DMS 273 treated with DMSO at 0.1 percent for 48 hours (cell line): ENCODE measurements at regions not wholly inside any gene's neighbourhood (a gene's known extent, or its start where the extent isn't known, plus 50 kb on each side); places are given as distances from the start of the nearest gene placed in this dataset.

Source experiments
- DNase-seq: peaks from one replicate; lab custom pipeline; 2025; lab: John Stamatoyannopoulos, UW

- DNase-seq = no peak
Observed at GRCh38 chr6:106771822-106772221, 142.4 kb downstream of the QRSL1 start.

GRCh38 chr6:106770663-106771062 lies 141.3 kb downstream of the QRSL1 start:
- no peak for DNase-seq

GRCh38 chr6:106770081-106770480 lies 140.7 kb downstream of the QRSL1 start:
- no peak for DNase-seq

DNA sequence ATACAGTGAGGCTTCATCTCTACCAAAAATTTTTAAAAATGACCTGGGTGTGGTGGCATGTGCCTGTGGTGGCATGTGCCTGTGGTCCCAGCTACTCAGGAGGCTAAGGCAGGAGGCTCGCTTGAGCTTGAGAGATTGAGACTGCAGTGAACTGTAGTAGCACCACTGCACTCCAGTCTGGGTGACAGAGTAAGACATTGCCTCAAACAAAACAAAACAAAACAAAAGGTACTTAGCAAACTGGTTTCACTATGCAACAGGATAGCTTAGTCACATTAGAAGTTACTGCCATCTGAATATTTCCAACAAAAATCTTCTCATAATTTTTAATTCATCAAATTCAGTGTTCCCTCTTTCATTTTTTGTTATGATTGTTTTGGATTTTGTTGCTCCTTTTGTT lies 137.9 kb downstream of the QRSL1 start:
- DNase-seq = no peak

- DNase-seq = no peak
Observed at GRCh38 chr6:106766201-106766600, 136.8 kb downstream of the QRSL1 start.

- DNase-seq = no peak
Observed at GRCh38 chr6:106765496-106765895, 136.1 kb downstream of the QRSL1 start.

- DNase-seq = no peak
Observed at GRCh38 chr6:106764353-106764980, 135.1 kb downstream of the QRSL1 start.

GRCh38 chr6:106763361-106763760 lies 134.0 kb downstream of the QRSL1 start:
- no peak for DNase-seq

GRCh38 chr6:106761160-106761559 lies 131.8 kb downstream of the QRSL1 start:
- DNase-seq = no peak

GRCh38 chr6:106759112-106759511 lies 129.7 kb downstream of the QRSL1 start:
- DNase-seq = no peak

- DNase-seq = no peak
Observed at GRCh38 chr6:106757722-106758467, 128.5 kb downstream of the QRSL1 start.

DNA sequence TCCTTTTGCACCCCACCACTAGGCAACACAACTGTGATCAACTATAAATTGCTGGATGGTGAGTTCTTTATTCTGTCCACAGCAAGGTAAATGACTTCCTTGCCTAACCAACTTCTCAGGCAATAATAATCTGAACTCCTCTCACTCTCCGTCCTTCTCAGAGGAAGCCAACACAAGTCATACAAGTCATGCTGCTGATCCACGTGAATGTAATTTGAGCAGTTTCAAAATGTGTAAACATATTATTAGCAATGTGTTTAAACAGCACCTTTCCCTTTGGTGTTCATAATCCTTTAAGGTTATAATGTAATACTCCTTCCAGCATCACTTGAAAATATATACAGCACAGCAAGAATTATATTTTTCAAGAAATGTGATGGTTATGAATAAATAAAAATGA lies 127.9 kb downstream of the QRSL1 start:
- DNase-seq = no peak

GRCh38 chr6:106754215-106754614 lies 124.8 kb downstream of the QRSL1 start:
- no peak for DNase-seq

- no peak for DNase-seq
Observed at GRCh38 chr6:106752641-106753040, 123.3 kb downstream of the QRSL1 start.

DNA sequence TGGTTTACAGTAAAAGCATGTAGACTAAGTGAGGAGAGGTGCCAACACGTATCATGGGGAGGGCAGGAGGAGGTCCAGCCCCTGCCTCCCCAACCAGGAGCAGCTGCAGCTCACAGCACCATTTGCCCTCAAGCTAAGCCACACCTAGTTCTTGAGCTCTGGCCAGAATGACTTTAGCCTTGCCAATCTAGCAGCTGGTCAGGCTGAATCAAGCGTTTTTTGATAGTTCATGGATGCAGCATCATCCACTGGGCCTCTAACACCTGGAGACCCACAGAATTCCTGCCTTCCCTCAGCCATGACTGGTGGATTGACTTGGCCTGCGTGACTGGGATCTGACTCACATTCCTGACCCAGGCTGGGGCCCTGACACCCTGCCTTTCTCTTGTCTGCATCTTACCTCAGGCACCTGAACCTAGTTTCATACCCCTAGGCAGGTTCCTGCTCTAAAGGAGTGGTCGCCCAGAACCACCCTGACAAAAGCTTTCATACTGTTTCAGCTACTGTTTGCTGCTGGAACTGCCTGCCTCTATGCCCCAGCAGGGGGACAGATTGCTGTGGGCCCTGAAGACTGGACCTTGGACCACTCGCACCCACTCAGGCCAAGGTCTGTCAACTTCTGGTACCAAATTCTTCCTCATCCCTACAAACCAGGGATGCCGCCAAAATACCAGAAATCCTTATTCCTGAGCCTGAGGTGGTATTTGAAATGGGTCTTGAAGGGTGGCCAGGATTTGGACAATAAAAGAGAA lies 122.3 kb downstream of the QRSL1 start:
- peak; percentile 45 for DNase-seq

- no peak for DNase-seq
Observed at GRCh38 chr6:106750946-106751345, 121.6 kb downstream of the QRSL1 start.

- DNase-seq = no peak
Observed at GRCh38 chr6:106750142-106750918, 121.0 kb downstream of the QRSL1 start.

DNA sequence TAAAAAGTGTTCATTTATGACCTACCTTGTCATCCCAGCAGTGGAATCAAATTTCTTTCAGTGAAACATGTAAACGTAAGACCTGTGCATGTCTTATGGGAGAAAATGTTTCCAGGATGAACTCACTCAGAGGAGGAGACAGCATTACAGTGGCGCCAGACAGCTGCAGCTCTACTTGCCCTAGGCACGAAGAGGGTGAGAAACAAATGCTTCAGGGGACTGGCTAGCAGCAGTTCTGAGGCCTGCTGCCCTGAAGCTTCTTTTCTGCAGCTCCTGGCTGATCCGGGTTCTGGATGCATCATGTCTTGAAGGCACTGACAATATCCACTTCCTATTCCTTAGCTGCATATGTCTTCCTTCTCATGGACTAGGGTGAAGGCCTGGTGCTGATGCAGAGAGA lies 120.2 kb downstream of the QRSL1 start:
- no peak for DNase-seq

DNA sequence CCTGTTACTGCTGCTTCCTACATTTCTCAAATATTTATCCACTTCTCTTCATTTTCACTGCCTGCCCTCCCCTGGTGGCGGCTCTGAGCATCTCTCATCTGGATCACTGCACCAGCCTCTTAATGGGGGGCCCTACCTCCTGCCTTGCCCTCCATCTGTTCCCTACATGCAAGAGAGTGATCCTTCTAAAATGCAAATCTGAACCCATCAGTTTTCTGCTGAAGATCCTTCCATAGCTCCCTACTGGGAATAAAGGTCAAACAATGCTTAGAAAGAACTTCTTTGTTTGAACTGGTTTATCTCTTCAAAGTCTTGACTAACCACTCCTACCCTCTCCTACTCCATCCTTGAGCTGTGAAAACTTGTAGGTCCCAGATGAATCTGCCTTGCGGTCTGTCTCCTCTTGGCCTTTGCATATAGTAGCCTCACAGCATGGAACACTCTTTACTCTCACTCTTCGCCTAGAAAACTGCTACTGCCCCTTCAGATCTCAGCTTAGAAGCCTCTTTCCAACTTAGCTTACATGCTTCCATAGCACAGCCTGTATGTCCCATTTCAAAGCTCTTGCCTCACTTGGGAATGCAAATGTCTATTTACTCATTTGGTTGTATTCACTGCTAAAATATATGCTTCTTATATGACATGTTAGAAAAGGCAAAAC lies 119.3 kb downstream of the QRSL1 start:
- DNase-seq = no peak

DNA sequence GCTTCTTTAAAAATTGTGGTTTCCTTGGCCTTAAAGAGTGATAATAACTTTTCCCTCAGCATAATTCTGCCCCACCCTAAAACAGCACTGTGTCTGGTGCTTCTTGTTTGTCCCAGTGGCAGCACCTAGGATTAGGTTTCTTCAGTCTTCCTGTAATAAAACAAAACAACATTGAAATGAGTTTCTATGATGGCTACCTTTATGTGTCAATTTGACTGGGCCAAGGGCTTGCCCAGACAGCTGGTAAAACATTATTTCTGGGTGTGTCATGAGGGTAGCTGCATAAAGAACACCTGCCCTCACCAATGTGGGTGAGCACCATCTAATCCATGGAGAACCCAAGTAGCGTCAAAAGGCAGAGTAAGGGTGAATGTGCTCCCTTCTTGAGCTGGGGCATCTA lies 117.8 kb downstream of the QRSL1 start:
- no peak for DNase-seq

- DNase-seq = no peak
Observed at GRCh38 chr6:106746652-106747051, 117.3 kb downstream of the QRSL1 start.
